HG02970 (cell line): ENCODE measurements at regions not wholly inside any gene's neighbourhood (a gene's known extent, or its start where the extent isn't known, plus 50 kb on each side); places are given as distances from the start of the nearest gene placed in this dataset.

ENCODE experiments used
- ATAC-seq: cut with Tn5 transposase; IDR thresholded peaks from one replicate; pipeline ENCODE4 v1.9.1; 2021; ENCODE audit warnings: mild to moderate bottlenecking, moderate library complexity, moderate number of reproducible peaks; ENCODE audit not compliant: unreplicated experiment, low FRiP score

DNA sequence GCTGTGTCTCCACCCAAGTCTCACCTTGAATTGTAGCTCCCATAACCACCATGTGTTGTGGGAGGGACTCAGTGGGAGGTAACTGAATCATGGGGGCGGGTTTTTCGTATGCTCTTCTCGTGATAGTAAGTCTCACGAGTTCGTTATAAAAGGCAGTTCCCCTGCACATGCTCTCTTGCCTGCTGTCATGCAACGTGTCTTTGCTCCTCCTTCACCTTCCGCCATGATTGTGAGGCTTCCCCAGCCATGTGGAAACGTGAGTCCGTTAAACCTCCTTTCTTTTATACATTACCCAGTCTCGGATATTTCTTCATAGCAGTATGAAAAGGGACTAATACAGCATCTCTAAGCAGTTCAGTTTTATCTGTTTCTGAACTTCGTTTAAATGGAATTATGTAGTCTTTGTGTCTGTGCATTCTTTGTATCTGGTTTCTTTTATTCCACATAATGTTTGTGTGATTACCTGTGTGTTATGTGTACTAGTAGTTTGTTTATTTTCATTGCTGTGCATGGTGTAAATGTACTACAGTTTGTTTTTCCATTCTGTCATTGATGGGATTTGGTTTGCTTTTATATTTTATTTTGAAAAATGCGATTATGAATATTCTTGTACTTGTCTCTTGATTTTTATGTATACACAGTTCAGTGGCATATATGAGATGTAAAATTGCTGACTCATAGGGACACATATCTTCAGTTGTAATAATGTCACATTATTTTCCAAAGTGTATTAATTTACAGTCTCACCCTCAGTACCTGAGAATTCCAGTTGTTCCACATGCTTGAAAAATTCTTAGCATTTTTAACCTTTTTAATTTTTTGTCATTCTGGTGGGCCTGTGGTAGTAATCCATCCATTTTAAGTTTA, 304.9 kb downstream of the GBA3 start:
- no peak for ATAC-seq

DNA sequence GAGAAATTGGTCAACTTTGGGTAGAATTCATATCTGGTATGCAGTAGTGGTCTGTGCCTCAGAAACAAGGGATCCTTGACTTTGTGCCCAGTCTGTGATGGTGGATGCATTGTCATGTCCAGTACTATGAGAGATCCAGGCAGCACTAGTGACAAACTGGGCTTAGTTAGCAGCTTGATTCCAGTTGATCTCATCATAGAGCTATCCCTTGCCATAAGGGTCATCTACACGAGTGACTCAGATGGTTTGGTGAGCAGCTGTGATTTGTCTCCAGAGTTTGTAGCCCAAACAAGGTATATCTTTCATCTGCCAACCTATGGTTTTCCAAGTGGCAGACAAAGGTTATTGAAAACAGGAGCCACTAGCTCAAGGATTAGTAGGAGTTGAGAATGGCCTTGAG, 298.8 kb downstream of the GBA3 start:
- ATAC-seq = no peak

DNA sequence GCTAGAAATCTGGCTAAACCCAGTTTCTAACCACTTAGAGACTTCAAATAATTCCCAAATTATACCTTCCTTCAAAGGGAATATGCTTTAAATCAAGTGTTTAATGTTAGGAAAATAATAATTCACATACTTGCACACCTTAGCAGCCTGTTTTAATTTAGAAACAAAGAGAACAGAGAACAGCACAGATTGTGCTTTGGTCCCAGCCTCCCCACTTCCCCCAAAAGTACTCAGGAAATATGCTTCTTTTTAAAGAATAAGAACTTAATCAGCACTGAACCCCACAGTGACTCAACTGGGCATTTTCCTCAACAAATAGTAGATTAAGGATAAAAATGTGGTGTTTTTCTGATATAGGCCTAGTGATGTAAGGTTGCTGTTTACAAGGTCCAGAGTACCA, 295.8 kb downstream of the GBA3 start:
- no peak for ATAC-seq

DNA sequence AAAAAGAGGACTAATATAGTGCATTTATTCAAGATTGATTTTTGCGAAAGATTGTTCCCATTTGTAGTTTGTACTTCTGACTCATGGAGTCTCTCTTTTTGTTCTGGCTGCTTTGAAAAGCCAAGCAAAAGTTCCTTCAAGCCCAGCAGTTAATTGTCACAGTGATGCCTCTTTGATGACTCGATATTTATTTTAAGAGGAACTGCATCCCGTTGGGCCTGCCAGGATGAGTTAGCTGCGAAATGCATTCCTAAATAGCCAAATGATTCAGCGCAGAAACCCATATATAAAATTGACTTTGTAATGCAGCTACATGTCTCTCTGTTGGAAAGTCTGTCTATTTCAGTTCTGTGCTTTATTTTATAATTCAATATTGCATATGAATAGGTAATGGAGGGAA, 295.1 kb downstream of the GBA3 start:
- no peak for ATAC-seq

DNA sequence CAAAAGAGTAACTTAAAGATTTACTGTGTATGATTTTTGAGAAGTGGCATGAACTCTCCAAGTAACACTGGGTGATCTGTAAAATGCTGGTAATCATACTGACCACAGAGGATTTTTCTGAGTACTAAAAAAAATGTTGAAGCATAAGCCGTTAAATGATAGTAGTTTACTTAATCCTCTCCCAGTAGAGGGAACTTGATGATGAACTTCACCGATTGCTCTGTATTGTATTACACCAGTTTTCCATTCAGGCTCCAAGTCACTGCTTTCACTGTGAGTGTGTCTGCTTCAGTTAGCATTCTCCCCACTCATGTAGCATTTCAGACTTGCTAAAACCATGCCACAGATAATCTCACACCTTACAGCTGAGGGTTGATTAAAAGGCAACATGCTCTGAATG, 294.1 kb downstream of the GBA3 start:
- no peak for ATAC-seq

DNA sequence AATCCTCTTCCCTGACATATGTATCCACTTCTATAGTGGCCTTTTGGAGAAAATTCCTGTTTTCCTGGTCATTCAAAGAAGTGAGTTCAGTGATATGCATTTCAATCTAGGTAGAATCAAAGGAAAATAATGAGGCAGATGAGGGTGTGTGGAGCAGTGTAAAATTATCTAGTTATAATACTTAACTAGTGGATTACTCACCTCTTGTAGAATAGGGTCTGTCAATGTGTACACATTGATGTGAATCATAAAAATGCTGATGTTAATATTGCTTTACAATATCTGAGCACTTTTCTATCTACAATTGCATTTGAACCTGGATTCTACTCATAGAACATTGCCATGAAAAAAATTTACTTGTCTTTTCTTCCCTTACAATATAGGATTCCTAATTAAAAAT, 293.5 kb downstream of the GBA3 start:
- ATAC-seq = no peak

DNA sequence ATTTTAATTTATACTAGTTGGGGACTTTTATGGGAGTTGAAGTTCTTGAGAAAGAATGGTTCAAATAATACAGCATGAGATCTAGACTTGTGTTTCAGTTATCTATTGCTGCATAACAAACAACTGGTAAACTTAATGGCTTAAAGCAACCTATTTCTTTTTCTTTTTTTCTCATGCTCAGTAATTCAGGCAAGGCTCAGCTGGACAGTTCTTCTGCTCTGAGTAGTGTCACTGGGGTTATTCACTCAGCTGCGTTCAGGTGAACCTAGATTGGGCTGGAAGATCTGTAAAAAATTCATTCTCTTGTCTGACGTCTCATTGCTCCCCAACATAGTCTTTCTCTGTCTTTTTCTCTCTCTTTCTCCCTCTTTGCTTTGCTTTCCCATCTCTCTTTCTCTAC, 291.7 kb downstream of the GBA3 start:
- ATAC-seq = no peak

DNA sequence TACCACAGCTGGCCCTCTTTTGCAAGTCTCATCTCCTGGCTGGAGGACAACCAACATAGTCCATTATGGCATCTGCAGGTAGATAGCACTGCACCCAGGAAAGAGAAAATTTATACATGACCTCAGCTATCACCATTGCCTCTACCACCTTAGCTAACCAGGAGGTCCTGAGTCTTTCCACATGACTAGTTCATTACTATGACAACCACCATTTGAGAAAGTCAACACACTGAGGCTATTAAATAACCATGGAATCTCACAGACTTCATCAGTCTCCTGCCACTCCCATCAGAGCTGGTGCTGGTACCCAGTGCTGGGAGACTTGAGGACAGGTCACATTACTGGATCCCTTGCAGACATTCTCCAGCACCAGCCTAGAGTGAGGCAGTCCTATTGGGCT, 285.9 kb downstream of the GBA3 start:
- no peak for ATAC-seq

DNA sequence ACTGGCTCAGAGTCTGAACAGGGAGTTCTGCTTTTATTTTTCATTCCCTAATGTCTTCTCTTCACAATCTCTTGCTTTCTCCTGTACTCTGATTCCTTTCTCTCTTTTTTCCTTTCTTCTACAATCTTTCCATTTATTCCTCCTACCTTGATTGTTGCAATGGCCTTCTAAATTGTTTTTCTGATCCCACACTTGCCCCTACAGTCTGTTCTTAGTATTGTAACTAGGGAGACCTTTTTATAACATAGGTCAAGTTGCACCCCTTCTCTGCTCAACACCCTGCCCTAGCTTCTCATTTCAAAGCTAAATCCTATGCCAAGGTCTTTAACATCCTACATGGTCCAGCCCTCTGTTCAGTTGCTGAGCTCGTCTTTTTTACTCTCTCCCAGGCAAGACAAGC, 277.9 kb downstream of the GBA3 start:
- no peak for ATAC-seq

DNA sequence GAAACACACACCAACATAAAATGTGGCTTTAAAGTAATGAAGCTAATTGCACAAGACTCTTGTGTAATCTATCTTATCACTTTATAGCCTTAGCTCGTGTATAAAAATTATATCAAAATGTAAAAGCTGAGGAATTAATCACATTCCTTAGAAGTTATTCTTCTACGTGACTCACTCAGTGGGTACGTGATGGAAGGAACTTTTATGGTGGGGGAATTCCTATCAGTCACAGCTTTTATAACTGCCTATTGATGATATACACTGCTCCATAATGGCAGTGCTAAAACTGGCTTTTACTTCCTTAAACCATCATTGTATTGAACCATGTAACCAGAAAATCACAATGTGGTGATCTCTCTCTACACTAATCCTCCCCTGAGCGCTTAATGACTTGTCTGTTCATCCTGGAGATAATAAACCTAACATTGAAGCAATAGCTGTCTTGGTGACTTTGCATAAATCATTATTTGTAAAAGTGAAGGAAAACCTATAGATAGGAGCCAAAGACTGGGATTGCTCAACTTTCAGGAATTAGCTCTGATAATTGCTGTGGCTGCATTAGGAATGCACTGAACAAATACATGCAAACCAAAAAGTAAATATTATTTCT, 276.7 kb downstream of the GBA3 start:
- ATAC-seq = no peak

DNA sequence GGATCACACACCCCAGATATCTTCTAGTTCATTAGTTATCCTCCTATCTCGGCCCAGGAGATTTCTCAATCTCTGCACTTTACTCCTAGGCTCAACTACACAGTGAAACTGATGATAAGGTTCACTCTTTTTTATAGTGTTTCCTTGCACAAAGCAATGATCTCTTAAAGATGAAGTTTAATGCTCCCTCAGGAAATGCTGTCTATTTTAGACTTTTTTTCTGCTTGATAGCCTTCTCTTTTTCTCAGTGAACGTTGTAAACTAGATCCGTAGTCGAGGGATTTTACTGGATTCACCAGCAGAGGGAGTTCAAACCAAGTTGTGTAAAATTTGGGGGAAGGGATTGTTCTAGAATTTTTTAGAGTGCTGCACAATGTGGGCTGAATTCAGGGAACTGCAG, 269.6 kb downstream of the GBA3 start:
- no peak for ATAC-seq

DNA sequence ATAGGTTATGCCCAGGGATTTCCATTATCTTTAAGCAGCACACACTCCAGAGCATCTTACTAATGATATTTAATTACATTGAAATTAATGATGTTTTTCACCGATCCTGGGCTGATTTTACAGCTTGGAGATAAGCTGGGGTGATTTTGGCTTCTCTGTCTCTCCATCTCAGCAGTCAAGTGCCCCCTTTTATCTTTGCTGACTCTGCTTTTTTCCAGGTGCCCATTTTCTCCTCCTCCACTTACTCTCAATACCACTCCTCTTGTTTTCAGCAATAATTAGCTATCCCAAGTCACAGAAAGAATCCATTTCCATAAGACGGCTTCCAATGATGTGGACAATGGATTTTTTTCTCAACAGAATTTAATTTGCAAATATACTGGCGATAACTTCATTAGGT, 266.7 kb downstream of the GBA3 start:
- ATAC-seq = no peak

DNA sequence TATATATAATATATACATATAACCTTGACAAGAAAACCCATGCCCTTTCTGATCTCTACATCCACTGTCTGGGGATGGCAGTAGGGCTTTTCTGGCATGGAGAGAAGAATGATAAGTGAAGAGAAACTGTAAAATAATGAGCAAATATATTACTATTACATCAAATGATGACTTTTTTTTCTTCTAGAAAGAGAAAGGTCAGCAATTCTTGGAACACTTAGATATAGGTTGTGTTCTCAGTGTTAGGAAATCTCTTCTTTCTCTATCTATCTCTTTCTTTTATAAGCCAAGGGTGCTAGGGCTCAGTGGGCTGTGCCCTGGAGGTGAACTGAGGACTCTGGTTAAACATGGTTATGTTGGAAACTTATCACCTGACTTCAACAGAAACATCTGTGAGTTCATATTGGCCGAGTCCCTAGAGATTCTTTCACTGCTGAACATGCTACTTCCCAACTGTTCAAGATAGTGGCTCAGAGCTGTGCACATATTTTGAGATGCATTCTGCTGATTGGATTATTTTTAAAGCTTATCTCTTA, 265.1 kb downstream of the GBA3 start:
- ATAC-seq = no peak

DNA sequence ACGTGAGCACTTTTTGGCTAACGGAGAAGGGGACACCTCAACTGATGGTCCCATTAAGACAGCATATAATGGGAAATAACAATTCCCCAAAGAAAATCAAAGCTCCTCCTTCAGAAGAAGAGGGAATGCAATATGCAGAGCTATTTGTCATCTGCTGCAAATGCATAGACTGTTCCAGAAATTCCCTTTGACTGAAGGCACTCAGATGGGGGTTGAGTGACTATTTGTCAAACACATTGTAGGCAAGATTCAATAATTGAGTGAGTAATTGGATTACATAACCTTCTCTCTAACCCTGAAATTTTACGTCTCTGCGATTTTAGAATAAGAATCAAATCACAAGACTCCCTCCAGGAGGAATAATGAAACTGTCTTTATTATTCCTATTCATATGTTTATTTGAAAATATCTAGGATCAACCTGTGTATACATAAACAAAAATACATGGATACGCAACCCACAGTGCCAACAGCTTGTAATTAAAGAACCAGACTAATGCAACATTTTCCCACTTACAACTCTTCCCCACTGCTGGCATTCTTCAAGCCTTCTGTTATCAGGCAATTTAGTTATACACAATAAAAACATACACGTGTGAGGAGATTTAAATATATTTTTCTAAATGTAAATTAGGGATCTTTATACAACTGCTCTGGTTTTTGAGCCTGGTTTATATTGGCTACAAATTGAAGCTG, 256.6 kb downstream of the GBA3 start:
- ATAC-seq = no peak

DNA sequence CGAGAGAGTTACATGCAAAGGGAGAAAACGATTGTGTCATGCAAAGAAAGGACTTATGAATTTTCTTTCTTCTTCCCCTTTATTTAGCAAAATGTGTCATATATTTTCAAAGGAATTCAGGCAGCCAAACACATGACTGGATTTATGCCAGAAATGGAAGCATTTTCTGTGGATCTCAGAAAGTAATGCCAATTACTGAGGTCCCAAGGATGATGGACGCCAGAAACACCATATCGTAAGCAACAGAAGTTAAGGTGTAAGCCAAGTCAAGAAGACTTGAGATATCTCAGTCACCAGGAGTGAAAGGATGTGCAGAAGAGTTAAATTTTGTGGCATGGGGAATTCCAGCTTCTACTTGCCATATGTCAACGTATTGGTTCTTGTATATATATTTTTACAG, 255.1 kb downstream of the GBA3 start:
- no peak for ATAC-seq

DNA sequence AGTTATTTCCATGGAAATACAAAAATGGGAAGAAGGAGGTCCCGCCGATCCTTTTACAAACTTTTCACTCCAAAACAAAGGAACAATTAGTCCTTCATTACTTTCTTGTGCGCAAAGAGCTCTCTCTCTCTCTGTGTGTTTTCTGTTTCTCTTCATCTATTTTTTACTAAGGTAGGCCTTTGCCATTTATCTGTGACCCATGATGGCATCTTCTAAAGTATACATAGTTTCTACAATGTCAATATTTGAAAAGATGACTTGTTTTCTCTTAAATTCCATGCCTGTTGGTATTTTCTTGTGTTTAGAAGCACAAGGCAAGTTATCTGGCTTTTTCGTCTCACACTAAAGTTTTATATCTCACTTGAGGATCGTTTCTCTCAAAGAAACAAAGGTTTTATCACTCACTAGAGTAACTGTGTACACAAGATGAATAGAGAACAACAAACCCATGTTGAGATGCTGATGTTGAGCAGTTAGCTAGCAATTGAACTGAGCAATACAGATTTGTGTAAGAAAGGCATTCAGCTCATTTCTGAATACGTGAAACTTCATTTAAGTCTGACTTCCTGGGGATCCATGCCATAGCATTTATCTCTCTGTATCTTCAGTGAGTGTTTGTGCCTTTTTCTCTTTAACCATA, 250.3 kb downstream of the GBA3 start:
- no peak for ATAC-seq

DNA sequence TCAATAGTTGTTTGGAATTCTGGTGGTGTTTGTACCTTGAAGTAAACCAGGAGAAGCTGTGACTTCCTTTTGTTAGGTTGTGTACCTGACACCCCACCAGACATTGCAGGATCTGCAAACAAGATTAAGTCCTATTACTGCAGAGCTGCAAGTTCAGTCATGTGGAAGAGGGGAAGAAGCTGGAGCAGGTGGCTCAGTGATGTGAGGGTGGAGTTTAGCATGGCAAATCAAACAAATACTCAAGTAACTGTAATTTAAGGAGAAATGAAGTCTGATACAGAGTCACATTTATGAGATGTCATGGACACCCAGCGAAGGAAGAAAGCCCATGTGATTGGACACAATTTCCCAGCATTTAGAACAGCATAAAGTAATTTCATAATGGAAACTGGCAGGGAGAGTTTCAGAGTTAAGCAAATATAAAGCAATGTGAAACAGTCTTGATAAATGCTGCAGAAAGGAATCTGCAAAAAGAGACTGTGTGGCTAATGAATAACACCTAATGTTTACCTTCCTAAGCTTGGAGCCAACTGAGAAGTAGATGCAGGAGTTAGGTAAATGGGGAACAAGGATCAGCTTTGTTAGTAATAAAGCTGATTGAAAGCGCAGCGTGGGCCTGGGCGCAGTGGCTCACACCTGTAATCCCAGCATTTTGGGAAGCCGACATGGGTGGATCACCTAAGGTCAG, 249.1 kb downstream of the GBA3 start:
- ATAC-seq = no peak

DNA sequence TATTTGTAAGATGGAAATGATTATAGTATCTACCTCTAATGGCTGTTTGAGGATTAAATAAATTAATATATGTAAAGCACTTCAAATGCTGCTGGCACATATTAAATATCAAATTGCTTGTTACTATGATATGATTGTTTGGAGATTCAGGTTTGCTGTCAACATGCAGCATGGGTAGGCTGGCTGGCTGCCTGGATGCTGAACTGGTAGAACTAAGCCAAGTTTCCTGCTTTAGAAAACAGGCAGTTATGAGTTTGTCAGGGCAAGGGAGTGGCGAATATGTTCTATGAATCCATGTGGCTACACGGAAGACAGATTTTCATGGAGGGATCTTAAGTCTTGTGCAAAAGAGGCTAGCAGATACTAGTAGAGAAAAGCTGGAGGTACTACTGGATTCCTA, 239.6 kb downstream of the GBA3 start:
- ATAC-seq = no peak

DNA sequence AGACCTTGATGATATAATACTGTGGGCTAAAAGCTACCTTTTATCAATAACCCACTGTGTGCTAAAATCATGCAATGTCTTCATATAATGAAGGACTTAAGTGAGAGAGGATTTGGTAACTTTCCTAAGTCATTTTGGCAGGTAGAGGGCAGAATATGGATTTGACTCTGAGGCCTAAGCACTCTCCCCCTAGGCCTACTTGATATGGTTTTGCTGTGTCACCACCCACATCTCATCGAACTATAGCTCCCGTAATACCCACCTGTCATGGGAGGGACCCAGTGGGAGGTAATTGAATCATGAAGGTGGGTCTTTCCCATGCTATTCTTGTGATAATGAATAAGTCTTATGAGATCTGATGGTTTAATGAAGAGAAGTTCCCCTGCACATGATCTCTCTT, 229.7 kb downstream of the GBA3 start:
- no peak for ATAC-seq

DNA sequence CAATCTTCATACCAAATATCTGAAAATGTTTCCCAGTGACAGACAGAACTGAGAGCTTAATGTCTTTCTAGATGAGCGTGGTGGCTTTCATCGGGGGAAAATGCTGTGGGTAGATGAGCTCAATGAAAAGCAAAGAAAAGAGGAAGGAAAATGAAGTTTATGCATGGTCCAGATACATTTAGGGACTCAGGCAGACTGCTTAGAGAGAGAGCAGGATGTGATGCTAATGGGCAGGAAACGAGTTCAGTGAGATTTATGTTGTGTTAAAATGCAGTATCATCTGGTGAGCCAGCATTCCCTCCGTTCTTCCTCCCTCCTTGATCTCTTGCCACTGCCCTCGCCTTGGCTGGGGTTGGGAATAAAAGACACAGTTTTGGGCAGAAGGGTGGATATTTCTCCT, 229.2 kb downstream of the GBA3 start:
- ATAC-seq = no peak
